ENCODE measurements at regions not wholly inside any gene's neighbourhood (a gene's known extent, or its start where the extent isn't known, plus 50 kb on each side); places are given as distances from the start of the nearest gene placed in this dataset.

GRCh38 chr5:126093718-126094117, 329.5 kb upstream of the GRAMD2B start:
- TF ChIP-seq CTCF (IDR thresholded peaks at IDR 0.05) (no peak), SIN3A (IDR thresholded peaks at IDR 0.05; ENCODE audit: borderline replicate concordance, insufficient read depth, low read depth, low read length) (no peak)
